CD4-positive, alpha-beta T cell treated with Interferon gamma for 1 hour (primary cell): ENCODE measurements at regions not wholly inside any gene's neighbourhood (a gene's known extent, or its start where the extent isn't known, plus 50 kb on each side); places are given as distances from the start of the nearest gene placed in this dataset.
"Not testable (repeated sequence)": the region's sequence is repeated elsewhere in the genome, so short reads cannot be mapped to it uniquely, and the experiment has no call there.

ENCODE experiments used
- DNase-seq: peaks from one replicate; pipeline ENCODE4 v3.0.0-alpha.2; 2020

DNA sequence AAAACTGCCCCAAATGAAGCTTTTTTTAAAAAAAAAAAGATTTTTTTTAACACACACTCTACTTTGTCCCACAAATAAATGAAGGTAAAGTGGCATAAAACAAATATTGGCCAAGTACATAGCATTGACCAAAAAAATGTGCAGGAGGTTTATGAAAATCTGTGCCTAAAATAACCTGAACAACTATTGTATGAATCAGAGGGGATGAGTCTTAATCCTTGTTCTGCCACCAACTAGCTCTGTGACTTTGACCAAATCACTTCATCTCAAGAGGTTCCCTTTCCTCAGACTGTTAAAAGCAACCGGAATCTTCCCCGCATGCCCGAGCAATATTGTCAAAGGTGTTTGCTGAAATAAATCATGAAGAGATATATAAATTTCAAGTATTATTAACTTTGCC, 150.4 kb upstream of the NEBL start:
- no peak for DNase-seq

DNA sequence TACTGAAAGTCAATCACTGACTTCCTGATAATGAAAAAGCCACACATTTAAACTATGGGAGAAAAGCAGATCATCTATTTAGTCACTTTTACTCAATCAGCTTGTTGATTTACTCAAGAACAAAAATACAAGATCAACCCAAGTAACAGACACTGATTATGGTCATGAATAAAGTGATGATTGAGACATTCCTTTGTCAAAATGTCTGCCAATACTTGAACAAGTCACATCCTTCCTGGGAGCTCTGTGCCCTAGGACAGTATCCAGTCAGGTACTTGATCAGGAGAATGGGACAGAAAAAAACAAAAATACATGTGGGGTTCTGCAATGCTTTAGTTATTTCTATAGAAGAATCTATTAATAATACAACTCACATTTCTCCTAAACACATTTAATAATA, 150.0 kb upstream of the NEBL start:
- DNase-seq: no peak

DNA sequence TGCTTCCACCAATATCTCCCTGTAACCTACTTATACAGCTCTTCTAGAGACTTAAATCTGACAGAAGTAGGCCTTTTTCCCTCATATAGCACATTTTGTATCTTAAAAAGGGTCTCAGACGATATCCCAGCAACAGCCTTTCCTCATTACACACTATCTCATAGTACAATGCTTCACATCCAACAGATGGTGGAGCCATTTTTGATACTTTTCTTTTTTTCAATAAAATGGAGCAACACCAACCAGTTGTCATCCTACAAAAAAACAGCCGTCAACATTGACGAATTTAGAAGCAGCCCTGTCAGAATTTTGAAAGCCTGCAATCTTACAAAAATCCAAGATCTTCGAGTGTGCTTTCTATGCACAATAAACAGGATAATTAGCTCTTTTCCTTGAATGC, 145.9 kb upstream of the NEBL start:
- no peak for DNase-seq

DNA sequence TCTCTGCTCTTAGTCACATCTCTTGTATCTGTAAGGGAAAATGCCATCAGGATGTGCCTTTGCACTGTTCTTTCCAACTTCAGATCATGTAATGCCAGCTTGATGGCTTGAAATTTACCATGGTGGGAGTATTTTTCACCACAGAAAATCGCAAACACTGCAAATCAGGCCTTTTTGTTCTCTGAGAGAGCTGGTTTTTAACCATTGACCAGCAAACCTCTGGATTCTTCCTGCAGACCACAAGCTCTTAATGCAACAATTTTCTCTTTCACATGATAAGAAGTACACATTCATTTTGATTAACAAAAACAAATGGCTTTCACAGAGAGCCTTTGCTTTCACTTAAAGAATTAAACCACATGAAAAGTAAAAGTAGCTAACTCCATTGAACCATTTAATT, 145.4 kb upstream of the NEBL start:
- DNase-seq: no peak

DNA sequence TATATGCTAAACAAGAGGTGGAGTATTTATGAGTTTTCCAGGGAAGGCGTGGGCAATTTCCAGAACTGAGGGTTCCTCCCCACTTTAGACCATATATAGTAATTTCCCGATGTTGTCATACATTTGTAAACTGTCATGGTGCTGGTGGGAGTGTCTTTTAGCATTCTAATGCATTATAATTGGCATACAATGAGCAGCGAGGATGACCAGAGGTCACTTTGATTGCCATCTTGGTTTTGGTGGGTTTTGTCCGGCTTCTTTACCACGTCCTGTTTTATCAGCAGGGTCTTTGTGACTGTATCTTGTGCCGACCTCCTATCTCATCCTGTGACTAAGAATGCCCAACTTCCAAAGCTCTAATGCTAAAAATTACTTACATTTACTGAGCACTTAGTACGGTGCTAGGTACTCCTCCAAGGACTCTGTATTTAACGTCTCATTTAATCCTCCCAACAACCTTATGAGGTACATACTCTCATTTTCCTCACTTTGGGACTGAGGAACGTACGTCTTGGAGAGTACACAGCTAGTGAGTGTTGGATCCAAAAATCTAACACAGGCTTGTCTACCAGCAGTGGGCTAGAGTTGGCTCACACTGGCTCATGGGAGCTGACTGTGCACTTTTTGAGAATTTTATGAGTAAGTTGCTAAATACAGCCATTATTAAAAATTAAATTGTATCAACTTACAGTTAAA, 144.8 kb upstream of the NEBL start:
- DNase-seq: no peak

DNA sequence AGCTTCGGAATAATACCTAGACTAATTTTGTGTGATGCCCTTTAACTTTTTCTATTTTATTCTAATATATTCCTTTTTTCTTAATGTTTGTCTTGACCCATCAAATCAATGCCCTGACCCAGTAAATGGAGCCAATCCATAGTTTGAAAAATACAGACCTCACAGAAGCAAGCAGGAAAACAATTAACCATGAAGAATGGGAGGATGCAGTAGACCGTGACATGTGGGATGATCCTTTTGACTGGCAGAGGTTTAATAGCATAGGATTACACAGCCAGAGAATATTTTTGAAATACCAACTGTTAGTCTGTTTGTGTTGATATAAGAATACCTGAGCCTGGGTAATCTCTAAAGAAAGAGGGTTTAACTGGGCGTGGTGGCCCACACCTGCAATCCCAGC, 142.6 kb upstream of the NEBL start:
- no peak for DNase-seq

DNA sequence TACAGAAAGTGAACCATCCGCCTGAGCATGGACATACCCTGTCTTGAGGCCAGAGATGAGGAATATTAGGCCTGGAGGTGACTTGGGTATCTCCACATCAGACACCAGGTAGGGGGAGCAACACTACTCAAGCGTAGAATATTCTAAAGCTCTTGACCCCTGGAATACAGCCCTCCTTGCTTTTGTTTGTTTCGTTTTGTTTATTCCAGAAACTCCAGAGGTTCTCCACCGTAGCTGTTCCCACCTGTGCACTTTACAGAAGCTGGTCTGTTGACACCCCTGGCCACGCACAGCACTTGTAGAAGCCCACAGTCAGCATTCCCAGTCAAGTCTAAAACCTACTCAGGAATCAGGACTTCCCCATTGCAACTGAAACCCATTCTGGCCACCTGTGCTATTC, 139.6 kb upstream of the NEBL start:
- DNase-seq: no peak

DNA sequence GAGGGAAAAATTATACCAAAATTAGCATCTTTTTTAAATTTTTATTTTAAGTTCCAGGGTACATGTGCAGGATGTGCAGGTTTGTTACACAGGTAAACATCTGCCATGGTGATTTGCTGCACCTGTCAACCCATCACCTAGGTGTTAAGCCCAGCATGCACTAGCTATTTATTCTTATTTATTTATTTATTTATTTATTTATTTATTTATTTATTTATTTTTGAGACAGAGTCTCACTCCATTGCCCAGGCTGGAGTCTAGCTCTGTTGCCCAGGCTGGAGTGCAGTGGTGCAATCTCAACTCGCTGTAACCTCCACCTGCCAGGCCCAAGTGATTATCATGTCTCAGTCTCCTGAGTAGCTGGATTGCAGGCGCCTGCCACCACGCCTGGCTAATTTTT, 137.7 kb upstream of the NEBL start:
- not testable (repeated sequence) for DNase-seq

DNA sequence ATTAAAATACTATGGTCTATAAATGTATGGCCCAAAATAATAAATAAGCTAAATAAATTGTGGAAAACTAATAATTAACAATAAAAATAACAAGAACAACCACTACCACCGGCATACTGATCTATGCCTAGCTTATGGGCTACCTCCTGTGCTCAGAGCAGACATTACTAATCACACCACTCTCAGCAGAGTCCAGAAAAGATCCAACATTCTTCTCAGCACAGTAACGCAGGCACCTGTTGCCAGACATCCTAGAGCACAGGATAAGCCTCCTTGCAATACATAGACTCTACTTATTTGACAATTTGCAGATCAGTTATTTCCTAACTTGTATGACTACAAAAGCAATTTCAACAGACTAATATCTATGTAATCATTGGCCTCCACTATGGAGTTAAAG, 137.1 kb upstream of the NEBL start:
- no peak for DNase-seq

DNA sequence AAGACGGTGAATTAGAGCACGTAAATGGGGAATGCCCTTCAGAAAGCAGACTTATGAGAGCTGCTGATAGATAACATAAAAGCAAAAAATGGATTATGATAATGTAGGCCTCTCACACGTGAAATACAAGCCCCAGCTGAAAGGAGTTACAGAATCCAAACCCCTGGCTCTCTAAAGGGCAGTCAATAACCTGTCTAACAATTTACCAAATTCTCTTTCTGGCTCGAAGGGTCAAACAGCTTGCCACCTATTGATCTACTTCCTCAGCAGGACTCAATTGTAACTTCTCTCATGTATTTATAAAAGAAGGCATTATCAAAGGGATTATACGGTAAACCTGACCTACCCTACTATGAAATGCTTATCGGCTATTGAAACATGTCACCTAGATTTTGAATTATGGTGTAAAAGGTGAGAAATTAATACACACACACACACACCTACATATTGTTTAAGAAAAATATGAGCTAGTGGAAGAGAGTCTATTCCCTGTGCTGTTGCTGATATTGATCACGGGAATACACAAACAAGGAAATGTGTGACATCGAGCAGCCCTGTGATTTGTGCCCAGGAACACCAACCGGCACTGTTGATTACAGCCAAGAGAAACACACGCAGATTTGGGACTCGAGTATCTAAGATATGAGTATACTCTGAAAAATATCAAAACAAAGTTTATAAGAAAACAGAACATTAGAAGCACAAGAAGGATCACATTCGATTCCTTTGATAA, 135.6 kb upstream of the NEBL start:
- DNase-seq: no peak

DNA sequence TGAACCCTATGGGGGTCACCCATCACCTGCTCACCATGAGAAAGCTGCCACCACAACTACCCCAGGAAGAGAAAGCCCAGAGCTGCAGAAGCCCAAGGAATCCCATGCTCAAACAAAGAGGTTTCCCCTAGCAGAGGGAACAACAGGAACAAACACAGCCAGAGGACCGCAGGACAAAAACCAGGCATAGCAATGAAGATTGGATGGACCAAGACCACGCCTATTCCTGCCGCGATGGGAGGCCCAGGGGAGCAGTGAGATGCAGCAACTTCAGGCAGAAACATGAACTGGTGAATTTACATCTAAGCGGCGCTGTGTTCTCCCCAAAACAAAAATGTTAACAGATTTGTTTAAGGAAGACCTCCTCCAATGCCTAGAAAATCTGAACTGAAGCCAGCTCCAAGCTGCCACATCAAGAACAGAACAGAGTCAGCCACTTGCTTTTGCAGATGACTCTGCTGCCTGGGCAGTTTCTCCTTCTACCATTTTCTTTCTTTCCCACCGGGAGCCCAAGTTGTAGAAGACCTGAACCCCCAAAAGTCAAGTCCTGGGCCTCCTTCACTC, 134.2 kb upstream of the NEBL start:
- DNase-seq: no peak

DNA sequence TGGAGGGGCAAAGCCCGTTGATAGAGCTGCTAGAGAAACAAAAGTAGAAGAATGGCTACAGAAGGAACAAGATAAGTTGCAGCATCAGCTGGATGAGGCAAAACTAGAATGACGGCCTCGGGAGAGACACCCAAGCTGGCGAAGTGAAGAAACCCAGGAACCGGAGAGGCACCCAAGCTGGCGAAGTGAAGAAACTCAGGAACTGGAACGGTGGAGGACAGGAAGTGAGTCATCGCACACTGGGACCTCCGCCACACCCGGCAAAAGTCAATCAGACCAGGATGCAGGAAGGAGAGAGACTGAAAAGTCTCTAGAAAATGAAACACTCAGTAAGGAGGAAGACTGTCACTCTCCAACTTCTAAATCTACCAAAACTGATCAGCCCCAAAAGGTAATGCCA, 133.0 kb upstream of the NEBL start:
- peak; percentile 1 for DNase-seq

DNA sequence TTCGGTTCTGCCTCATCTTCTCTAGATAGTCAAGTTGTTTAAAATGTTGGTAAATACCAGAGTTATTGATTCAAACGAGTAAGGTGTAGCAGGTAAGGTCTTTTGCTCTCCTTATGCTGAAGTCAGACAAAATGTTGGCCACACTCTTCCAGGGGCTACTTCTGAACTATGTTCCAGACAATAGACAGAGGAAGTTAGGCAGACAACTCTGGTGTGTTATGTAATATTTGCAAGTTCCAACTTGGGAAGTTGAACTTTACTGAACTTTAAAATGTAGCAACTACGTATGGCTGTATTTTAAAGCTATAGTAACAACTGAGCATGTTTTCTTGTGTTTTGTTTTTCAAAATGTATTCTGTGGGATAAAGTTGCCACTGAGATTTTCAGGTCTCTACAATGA, 125.7 kb upstream of the NEBL start:
- no peak for DNase-seq

DNA sequence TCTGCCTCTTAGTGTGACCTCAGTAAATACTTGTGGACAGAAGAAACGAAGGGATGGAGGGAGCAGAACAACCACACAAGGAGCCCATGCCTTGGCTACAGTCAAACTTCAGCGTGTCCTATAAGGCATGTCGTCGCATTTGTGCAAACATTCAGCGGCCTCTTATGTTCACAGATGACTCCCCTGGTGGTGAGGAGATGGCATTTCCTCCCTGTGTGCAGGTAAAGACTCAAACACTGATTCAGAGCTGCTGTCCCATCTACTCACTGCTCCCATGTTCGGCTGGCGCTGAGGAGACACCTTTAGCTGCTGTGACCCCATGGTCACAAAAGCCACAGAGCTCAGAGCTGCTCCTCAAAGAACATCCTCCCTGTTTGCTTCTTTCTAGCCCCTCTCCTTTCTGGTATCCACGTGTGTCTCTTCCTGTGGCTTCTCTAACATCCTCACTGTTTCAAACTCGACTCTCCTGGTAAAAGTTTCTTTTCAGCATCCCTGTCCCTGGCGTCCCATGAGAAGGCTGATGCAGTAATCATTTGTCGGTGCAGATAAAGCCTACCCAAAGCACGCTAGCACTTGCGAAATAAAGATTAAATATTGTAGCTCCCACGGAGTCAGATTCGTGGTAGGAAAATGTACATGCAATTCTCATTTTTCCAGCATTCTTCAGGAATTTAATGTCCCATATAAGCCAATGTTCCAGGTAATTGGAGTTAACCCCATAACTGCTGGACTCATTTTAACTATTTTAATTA, 124.9 kb upstream of the NEBL start:
- DNase-seq: no peak

DNA sequence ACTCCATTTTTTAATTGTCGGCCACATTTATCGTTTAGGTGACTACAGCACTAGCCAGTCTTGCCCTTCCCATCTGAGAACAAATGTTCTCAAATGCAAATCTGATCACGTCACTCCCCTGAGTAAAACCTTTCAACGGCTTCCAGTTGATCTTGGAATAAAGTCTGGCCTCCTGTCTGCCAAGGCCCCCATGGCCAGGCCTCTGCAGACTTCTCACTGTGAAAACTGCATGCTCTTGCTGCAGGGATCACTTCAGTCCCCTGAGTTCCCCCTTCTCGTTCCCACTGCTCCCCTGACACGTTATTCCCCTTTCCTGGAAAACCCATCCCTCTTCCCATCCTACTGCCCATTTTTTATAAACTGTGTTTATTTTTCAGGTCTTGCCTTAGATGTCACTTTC, 124.1 kb upstream of the NEBL start:
- no peak for DNase-seq

DNA sequence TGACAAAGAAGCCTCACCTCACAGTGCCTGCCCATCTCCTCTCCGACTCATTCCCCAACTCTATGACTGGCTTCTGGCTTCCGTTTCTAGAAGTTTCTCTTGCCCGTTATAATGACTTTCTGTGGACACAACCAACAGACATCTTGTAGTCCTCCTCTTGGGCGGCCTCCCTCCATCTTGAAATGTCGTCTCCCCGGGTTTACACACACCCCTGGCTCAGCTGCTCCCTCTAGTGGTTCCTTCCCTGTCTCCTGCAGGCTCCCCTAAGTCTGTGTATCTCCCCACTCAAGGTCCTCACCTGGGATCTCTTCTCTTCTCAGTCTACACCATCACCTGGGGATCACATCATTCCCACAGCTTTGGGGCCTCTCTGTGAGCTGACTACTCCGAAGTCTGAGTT, 123.4 kb upstream of the NEBL start:
- DNase-seq: no peak

DNA sequence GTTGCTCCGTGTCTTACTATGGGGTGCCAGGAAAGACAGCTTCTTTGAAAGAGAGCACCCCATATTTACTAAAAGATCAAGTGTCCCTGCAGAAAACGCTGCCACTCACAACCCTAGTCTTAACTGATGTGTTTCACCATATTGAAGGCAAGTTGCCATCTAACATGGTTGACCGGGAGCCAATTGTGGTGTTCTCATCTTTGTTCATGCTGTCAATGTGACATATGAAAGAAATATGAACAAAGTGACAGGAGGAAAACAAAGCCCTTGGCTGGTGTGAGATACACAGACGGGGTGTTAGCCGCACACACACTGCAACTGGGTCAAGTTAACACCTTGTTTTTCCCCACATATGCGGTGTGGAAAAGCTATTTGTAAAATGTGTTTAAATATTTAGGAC, 122.3 kb upstream of the NEBL start:
- no peak for DNase-seq

DNA sequence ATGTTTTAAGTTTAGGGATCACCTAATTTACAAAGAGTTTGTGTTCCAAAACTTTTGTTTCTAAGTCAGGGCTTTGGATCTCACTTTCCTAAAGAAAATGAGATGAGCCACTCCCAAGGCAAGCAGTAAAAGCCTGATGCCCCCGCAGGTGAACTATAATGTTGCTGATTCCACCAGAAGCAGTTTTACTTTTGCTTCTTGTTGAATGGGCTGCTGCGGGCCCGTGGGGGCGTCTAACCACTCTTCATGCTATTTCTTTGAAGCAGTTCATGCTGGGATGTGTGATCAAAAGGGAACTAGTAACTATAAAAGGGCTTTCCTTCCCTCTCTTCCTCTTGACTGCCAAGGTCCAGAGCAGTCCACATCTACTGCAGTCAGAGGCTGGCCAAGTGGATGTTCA, 118.7 kb upstream of the NEBL start:
- DNase-seq: no peak

DNA sequence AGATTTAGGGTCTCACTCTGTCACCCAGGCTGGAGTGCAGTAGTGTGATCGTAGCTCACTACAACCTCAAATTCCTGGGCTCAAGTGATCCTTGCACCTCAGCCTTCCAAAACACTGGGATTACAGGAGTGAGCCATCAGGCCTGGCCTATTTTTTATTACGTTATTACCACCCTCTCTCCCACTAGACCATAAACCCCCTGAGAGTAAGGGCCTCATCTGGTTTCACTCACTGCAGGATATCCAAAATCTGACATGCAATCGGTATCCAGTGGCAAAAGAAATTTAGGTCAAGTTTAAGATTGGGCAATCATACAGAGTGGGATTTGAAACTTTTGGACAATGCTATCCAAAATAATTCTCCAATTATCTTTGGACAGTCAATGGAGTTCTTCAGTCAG, 117.0 kb upstream of the NEBL start:
- no peak for DNase-seq

DNA sequence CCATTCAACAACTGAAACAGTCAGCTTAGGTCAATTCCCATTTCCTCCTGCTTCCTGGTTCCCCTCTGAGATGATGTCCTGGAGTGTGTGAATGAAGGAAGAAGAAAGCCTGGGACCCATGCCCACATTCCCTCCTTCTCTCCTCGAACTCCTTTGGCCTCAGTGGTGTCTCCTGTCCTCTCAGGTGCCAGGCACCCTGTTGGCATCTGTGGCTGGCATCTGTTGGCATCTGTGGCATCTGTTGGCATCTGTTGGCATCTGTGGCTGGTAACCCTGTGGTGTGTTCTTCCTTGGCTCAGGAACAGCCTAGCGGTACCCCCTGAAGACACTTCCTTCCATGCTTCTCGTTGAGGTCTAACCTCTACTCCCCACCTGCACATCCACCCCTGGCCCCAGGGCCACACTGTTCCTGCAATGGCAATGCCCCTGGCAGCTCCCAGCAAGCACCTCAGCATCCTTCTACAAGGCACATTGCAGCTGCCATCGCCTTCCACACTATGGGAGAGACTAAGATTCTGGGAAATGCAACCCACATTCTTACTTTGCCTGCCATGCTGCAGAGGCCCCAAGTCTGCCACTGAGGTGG, 114.4 kb upstream of the NEBL start:
- no peak for DNase-seq

DNA sequence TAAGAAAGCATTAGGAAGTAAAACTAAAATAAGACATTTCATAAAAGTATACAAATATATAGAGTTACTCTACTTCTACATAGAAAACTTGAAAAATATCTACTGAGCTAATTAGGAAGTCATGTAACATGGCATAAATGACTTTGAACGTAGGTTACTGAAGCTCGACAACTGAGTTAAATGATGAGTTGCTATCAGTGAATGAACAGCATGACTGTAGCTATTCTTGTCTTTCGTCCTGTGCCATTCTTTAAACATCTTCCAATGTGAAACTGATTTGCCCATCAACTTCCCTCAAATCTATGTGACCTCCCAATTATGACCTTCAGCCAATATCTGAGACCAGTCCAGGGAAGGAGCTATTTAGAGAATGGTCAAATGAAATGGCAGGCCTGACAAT, 113.5 kb upstream of the NEBL start:
- DNase-seq: no peak

DNA sequence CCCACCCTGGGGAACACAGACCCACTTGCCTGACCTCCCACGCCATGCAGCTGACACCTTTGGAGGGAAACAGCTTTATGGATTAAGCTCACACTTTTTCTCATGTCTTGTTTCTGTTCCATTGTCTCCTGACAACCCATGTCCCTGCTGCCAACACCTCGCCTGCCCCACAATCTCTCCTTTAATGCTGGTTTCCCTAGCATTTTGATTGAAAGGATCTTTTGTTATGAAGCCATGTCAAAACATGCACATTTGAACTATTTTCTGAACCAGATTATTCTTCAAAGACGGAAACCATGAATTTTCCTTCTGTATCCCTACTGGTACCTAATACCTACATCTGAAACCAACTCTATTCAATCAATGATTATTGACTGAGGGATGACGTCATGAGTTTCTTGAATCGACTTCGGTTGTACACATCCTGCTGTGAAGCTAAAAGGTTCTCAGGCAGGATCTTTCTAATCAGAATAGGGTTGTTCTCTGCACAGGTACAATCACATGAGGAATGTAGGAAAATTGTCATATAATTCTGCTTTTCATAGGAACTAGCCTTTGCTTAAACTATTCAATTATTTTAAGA, 106.2 kb upstream of the NEBL start:
- DNase-seq: no peak
